EH (cell line): ENCODE measurements at regions not wholly inside any gene's neighbourhood (a gene's known extent, or its start where the extent isn't known, plus 50 kb on each side); places are given as distances from the start of the nearest gene placed in this dataset.

Source experiments
- DNase-seq: peaks from one replicate; pipeline ENCODE4 v3.0.0-alpha.2; 2015; ENCODE audit warnings: low read depth

DNA sequence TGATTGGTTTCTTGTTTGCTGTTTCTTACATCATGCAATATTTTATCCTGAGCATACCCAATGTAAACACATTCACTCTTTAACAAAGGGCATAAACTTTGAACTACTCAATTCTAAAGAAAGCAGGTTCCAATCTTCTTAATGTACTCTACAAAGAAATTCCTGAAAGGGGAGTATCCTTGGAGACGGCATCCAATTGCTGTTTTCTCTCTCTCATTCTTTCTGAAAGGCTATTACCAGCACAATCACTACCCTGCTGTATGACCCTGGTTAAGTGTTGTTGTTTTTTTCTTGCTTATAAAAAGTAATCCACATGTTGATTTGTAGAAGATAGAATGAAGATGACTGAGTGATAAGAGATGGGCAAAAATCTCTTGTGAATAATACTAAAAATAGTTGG is 176.0 kb downstream of the ZNF365 start:
- no peak for DNase-seq

GRCh38 chr10:62554632-62555199 is 180.5 kb downstream of the ZNF365 start:
- peak; percentile 75 for DNase-seq

DNA sequence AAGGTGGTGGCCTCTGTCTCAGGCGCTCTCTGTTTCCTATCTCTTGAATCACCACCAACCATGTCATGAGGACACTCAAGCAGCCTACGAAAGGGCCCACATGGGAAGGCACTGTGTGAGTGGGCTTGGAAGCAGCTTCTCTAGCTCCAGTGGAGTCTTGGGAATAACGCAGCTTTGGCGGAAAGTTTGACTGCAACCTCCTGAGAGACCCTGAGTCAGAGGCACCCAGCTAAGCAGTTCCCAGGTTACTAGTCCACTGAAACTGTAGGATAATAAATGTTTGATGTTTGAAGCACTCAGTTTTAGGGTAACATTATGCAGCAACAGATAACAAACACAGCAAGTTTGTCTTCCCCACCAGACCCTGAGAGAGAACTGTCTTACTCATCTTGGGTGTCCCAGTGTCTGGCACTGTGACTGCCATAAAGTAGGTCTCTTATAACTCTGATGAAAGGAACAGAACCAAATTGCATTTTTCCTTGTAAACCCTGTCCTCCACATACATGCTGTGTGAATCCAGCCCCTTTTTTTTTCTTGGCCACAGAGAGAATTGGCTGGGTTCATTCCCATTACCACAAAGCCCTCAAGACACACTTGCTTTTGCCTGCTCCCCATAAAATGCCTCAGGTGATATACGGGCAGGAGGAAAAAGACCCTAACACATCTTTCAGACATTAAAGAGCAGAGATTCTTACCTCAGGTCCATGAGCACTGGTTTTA is 185.5 kb downstream of the ZNF365 start:
- DNase-seq = peak; percentile 36

- DNase-seq = peak; percentile 81
These were observed 186.1 kb downstream of the ZNF365 start for GRCh38 chr10:62560201-62560819.

- no peak for DNase-seq
These were observed 187.0 kb downstream of the ZNF365 start for GRCh38 chr10:62561151-62561550.

DNA sequence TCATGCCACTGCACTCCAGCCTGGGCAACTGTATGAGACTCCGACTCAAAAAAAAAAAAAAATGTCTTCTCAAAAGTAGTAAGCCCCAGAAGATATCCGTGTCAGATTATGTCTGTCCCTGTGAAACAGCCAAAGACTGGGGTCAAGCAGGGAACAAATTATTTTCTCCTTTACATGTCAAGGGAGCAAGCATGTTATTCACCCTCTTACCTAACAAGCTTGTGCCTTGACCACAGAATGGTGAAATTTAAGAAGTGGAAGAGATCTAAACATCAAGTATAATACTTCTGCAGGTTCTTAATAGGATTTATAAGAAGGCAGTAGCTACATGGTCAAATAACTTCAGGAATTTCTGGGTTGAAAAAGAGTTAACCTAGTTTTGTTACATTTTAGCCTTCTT is 187.9 kb downstream of the ZNF365 start:
- DNase-seq = no peak

DNA sequence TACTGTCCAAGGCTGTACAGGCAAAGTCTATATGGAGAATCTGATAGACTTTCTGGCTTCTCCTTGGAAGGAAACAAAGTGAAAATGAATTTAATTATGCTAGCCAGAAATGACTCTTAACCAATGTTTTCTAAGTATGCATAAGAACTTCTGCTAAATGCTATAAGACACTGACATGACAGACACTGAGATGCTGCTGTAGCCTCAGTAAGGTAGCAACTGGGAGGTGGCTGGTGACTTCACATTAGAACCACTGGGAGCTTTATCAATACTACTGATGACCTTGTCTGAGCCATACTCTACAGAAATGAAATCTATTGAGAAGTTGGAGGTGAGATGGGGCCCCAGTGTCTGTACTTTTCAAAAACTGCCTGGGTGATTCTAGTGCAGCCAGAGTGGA is 188.6 kb downstream of the ZNF365 start:
- DNase-seq = no peak

DNA sequence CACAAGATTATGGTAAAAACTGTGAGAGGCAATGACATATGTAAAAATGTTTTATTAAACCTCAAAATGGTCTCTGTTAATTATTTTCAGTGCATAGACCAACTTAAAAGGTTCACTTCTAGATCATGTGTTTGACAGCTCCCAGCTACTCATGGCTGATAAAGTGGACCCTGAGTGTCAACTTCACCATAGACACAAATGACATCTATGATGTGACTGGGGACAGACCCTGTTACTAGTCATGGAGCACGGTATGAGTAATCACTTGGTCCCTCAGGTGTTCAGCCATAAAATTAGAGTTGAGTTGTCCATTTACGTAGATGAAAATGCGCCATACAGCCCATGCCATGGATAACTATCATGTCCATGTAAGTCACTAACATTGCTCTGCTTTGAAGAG is 199.8 kb downstream of the ZNF365 start:
- no peak for DNase-seq

DNA sequence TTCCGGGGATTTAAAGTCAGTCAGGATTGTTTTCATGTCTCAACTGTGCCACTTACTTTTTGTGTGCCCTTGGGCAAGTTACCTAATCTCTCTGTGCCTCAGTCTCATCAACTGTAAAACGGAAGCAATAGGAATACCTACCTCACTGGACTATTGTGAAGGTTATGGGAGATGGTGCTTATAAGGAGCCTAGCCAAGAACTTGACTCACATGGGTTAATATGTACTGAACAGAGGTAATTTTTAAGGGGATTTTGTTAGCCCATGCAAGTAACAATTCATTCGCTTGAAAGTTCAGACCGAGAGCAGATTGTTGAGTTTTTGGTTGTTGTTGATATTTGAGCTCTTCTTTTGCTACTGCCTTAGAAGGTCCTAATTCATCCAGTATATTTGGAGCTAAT is 202.9 kb downstream of the ZNF365 start:
- DNase-seq = no peak

DNA sequence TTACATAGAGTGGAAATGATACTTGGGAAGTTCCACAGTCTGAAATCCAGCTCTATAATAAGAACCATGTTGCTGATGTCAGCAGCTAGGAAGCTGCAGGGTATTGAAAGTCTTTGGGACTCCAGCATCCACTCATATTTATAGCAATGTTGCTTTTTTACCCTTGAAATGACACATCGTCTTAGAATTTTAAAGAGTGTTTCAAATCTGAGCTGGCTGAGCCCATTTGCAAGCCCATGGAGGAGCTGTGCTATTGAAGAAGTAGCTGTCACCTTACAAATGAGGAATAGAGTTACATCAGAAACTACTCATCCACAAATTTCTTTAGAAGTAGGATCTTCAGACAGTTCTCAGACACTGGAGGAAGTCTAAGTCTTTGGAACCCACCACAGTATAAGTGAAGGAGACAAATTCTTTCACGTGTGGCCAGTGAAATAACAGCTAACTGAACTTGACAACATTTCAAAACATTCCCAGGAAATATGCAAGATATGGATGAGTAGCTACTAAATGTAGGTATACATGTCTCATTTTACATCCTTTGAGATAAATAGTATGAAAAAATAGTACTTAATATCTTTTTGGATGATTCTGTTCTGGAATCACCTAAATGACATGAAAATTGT is 203.6 kb downstream of the ZNF365 start:
- DNase-seq = peak; percentile 93

DNA sequence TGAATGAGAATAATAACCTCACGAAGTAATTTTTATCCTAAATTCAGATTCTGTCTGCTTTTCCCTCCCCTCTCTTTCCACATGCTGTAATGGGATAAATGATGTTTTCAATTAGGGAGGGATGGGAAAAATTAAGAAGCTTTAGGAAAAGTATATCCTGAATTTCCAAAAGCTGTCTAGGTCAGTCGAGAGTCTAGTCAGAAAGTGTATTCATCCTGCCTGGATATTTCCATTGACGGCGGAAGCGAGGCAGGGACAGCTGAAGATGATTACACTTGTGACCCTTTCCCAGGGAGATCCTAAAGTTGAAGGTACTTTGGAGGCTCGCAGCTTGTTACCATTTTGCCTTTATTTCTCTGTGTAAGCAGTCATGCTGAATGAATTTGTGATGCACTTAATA is 204.1 kb downstream of the ZNF365 start:
- DNase-seq = peak; percentile 15

GRCh38 chr10:62578916-62579315 is 204.7 kb downstream of the ZNF365 start:
- no peak for DNase-seq

DNA sequence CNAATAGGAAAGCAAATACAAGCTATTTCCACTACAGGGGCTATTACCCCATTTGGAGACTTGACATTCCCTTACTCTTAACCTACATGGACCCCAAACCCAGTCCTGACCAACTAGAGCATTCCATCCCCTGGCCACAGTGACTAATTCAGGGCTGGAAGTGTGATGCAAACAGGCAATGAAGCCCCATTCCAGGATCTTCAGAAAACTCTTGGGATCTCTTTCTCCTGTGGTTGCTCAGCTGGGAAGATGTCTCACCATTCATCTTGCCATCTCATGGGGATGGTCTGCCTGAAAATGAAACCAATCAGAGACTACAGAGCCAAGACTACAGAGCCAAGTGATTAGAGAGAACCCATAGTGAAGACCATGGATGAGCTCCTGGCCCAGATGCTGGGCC is 206.2 kb downstream of the ZNF365 start:
- peak; percentile 78 for DNase-seq

GRCh38 chr10:62581351-62581750 is 207.2 kb downstream of the ZNF365 start:
- no peak for DNase-seq

DNA sequence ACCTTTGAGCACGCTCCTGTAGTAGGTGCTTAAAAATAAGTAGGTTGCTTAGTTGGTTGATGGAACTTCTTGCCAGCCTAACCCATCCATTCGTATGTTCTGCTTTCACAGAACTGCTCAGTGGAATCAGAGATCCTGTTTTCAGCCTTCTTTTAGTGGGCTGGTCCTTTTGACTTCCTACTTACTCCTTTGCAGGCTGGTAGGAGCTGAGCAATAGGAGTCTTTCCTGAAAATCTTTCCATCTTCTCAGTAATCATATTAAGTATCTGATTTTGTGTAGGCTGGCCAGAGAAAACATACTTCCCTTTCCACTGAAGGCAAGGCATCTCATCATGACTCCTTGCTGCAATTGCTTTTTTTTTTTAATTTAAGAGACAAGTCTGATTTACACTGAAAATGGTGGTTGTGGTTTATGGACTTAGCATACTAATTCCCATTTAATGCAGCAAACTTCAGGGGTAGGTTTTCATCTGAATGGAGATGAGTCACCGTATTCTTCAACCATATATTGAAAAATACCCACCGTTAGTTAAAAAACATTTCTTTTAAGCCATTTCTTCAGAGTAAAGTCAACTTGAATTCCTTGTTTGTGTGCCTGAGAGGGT is 208.0 kb downstream of the ZNF365 start:
- DNase-seq = peak; percentile 81

DNA sequence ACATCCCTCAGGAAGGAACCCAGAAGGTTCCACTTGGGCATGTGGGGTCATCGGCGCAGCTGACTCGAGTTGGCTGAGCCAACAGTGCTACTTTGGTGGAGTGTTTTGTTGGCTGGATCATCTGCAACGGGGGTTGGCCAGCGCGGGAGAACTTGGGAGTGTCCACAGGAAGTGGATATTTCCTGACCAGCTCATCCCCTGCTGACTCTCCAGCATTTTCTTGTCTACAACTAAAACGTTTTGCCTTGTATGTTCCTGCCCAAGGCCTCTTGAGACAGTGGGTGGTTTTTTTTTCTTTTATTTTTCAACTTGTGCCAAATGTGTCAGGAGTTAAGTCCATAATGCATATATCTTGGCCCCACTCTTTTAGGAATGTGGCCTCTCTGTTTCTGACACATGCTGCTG is 208.6 kb downstream of the ZNF365 start:
- DNase-seq = peak; percentile 99

DNA sequence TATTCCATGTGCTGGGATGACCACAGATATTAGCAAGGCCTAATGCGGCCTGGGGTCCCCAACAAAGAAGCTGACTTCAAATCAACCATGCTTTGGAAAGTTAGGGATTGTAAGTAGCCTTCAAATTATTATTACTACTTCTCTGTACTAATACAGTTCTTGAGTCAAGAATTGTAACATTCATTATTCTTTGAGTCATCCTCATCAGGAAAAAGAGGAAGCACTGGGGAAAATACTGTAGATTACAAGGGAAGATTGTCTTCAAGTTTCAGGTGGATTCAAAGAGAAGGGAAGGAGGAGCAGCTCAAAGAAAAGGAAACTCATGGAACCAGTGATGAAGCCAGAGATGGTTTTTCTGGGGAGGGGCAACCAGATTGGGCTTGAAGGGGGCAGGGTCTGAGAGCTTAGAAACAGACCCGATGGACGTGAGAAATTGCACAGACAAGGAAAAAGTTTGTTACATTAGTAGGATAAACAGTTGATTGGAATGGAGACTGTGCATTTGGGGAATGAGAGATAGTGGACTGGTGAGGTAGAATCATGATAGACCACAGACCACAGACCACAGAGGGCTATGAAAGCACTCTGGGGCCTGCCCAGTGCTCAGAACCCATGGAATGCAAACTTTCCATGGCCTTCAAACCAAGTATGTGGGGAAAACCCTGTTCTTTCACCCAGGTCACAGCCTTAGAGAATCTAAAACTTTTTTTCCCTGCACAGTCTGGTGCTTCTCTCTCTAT is 209.9 kb downstream of the ZNF365 start:
- peak; percentile 98 for DNase-seq

DNA sequence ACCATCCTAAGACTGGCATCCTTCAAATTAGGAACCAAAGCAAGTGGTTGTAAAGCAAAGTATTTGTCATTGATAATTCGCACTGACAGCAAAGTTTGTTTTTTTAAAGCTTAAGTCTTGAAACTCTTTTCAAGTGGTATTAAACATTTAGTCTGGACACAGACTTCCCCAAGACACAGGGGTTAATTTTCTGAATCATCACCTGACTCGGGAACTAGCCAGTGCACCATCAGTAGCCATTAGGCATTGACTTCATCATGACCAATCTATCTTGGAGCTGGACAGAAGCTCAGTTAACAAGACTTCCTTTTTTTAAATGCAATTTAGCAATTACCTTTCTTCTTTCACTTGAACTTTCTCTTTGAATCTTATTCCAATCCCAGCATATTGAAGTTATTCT is 210.6 kb downstream of the ZNF365 start:
- DNase-seq = peak; percentile 74

DNA sequence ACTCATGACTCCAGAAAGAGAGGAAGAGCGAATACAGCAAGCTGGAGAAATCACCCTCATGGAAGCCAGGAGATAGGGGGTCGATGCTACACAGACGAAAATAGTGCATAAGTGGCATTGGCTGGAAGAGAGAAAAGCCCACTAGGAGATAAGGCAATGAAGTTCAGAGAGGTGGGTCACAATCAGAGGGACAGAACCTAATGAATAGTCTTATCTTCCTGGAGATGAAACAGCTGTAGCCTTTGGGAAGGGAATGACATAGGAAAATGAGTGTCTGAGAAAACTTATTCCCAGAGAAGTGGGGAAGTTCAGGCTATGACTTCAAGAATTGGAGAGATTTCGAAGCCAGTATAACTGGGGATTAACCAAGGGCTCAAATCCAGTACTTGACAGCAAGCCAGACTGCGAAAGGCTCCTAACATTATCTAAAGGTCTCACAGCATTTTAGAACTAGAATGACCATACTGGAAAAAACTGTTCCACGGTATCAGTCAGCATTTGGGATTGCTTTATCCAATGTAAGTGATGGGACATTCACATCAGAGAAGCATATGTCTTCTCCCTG is 211.1 kb downstream of the ZNF365 start:
- no peak for DNase-seq

GRCh38 chr10:62587011-62587410 is 212.8 kb downstream of the ZNF365 start:
- peak; percentile 31 for DNase-seq

- no peak for DNase-seq
These were observed 213.9 kb downstream of the ZNF365 start for GRCh38 chr10:62588116-62588515.

DNA sequence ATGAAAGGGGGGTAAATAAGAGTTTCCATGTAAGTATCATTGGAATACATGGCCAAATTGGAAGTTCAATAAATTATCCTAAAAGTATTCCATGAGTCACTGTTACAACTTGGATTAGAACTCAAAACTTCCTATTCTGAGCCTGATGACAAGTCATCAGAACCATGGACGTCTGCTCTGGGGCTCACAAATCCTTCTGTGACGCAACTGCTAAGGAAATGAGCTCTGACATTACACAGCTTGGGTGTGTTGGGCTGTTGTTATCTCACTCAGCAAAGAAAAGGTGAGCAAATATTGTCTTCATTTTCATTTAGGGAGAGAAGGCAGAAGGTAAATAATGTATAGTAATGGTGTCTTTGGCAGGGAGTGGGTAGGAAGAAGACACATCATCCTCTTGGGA is 214.8 kb upstream of the ADO start:
- no peak for DNase-seq
